GM18502 (cell line): ENCODE measurements at regions not wholly inside any gene's neighbourhood (a gene's known extent, or its start where the extent isn't known, plus 50 kb on each side); places are given as distances from the start of the nearest gene placed in this dataset.

Experiments
- ATAC-seq: cut with Tn5 transposase; IDR thresholded peaks from one replicate; pipeline ENCODE4 v1.9.1; 2021; ENCODE audit warnings: mild to moderate bottlenecking; ENCODE audit not compliant: unreplicated experiment, poor library complexity

- no peak for ATAC-seq
Measured at GRCh38 chr9:73613092-73613701, 461.5 kb downstream of the ANXA1 start.

DNA sequence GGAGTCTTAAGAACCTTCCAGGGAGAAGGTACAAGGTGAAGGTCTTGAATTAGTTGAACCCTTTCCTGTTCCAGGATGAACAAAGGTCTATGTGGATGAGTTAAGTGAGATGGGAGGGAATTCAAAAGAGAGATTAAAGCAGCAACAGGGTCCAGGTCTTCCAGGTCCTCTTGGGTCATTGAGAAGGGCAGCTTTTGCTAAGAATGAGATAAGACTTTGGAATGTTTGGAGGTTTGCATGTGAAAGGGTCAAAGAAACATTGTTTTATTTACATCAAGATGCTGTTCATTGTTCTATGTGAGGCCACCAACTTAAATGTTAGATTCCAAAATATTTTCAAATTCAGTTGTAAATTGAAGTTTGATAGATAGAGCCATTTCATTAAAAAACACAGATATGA is 463.9 kb downstream of the ANXA1 start:
- no peak for ATAC-seq

GRCh38 chr9:73617586-73617985 is 465.9 kb downstream of the ANXA1 start:
- no peak for ATAC-seq

- peak; percentile 83 for ATAC-seq
Measured at GRCh38 chr9:73640971-73641370, 489.3 kb downstream of the ANXA1 start.

DNA sequence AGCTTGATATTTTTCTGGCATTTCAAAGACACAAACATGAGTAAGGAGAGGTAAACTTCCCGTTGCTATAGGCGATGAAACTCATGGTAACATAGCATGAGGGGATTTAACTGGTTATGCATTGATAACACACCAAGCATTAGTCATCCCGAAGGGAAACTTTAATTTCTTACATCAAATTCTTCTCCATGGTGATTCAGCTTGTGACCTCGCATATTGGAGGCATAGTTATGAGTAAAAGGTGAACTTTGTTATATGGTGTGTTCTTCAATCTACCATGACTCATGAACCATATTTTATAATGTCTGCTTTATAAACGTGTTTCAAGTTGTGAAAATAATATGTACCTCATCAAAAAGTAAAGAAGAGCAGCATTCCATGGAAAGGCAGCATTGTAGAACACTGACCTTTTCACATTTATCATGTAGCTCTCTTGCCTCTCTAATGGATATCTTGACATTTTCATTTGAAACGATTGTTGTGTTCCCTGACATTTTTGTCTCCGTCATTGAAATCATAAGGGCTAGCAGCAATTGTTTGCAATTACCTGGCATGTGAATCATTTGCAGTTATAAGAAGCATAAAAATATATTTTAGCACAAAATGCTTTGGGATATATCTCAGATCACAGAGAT is 491.8 kb downstream of the ANXA1 start:
- no peak for ATAC-seq

- no peak for ATAC-seq
Measured at GRCh38 chr9:73647560-73647959, 495.9 kb downstream of the ANXA1 start.

GRCh38 chr9:73649552-73649951 is 497.9 kb downstream of the ANXA1 start:
- no peak for ATAC-seq

DNA sequence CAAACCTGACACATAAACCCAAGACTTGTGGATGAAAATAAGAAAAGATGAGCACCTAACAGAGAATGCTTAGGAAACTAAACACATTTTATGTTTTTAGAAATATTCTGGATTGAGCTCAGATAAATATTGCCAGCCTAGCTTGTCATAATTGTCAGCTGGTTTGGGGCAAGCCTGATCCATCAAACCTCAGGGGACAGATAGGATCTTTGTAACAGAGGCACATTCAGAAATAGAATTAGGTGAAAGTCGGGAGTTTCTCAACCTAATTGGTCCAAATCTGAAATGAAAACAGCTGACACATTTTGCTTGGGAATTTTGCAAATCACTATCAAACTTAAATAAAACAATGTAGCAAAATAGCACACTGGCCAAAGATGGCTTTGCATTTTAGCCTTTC is 503.7 kb downstream of the ANXA1 start:
- ATAC-seq = no peak

DNA sequence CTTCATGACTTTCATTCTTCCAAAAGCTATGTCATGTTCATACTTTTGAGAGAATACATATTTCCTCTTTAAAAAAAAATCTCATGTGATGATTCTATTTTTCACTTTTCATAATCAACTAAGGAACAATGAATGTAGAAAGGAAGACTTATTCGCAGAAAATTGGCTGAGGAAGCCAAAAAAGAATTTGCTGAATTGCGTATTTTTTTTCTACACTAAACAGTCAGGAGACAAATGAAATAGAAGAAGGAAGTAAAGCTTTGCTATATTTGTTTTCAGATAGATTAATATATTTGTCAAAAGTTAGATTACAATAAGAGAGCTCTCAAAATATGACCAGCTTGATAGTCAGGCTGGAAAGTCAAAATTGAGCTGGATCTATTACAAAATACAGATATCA is 504.2 kb downstream of the ANXA1 start:
- no peak for ATAC-seq

DNA sequence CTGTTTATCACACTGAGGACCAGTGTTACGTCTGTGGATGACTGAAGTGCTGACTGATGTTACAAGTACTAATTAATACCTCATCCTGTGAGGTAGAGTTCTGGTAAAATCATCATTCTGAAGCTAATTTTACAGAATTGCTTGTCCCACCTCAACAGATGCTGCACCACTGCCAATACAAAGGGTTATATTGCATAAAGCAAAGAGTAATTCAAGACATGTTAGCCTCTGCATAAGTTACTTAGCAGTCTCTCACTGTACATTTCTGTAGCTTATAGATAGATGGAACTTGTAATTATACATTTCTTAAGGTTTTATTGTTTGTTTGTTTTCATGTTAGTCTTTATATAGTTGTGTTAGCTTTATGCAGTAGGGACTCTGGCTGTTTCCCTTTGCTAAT is 513.6 kb downstream of the ANXA1 start:
- no peak for ATAC-seq

GRCh38 chr9:73667749-73668148 is 516.1 kb downstream of the ANXA1 start:
- ATAC-seq = no peak

GRCh38 chr9:73680831-73681230 is 529.2 kb downstream of the ANXA1 start:
- ATAC-seq = no peak

DNA sequence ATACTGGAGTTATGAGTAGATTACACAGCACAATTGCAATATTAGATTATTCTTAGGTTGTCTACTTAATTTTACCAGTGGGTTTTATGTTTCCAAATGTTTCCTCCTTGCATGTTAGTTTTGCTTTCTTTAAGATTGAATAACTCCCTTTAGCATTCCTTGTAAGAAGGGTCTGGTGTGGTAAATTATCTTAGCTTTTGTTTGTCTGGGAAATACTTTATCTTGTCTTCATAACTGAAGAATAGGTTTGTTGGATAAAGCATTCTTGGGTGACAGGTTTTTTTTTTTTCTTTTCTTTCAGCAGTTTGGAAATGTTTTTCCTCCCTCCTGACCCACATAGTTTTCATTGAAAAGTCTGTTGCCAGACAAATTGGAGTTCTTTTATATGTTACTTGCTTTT is 531.1 kb downstream of the ANXA1 start:
- ATAC-seq = no peak

GRCh38 chr9:73683862-73684591 is 532.4 kb downstream of the ANXA1 start:
- ATAC-seq = peak; percentile 71

DNA sequence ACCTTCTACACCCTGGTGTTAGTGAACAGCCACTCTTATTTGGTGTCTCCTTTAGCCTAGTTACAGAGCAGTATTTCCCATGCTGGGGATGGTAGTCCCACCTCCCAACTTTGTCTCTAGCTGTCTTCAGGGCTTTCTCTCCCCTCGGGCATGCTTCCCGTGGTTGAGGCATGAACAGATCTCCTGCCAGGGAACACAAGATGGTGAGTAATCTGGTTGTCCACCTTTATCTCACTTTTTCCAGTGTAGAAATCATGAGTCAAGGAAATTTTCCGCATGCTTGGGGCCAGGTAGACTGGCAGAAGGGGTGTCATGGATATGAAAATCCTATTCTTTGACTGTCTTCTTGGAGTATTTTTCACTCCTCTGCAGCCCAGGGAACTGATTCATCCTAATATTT is 532.9 kb downstream of the ANXA1 start:
- peak; percentile 17 for ATAC-seq

DNA sequence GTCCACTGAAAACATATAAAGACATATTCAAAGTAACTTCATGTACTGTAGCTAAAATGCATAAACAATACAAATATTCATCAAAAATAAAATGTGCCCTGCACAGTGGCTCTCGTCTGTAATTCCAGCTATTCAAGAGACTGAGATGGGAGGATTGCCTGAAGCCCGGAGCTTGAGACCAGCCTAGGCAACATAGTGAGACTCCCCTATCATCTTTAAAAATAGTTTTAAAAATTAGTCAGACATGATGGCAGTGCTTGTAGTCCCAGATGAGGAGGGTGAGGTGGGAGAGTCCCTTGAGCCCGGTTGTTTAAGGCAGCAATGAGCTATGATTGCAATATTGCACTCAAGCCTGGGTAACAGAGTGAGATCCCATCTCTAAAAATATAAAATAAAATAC is 534.1 kb downstream of the ANXA1 start:
- ATAC-seq = no peak

DNA sequence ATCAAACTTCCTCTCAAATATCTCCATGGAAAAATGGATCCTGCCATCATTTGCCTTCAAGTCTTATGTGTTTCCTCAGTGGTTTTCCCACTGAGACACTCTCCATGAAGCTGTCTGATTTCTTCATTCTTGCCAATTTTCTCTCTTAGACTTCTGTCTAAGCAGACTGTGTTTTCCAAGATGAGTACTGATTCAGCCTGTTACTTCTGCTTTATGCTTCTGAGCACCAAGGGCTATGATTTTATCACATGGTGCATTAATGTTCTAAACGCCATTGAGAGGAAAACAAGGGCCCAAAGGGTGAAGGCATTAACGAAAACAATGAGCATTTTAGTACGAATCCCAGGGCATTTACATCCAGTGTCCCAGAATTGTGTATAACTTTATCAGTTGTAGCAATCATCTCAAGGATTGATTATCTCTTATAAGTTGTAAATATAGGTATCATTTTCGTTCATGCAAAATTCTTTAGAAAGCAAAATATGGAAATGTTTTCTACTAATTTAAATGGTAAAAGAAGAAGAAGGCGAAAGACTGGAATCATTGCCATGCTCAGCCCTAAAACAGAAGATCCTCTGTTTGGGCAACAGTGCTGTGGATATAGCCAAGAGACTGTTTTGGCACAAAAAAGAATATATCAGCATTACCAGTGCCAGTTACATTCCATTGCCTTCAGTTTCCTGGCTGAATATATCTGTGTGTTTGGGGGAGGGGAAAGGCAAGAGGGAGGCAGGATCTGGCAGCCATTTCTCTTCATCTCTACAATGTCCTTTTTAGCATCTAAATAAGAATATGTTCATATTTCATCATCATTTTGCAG is 537.6 kb downstream of the ANXA1 start:
- ATAC-seq = no peak

GRCh38 chr9:73701415-73702057 is 549.9 kb downstream of the ANXA1 start:
- no peak for ATAC-seq

DNA sequence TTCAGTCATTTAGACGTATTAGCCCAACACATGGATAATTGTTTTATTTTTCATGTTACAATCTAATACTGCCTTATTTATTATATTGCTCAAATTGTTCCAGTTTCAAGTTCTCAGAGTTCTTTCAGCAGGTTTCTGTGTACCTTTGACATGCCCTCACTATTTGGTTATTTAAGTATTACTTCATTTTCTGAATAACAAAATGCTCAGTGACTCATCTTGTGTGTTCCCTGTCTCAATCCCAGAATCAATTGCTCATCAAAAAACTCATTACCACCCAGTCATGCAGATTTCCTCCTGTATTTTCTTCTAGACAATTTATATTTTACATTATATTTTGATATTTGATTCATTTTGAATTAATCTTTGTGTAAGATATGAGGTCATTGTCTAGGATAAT is 562.6 kb downstream of the ANXA1 start:
- no peak for ATAC-seq

GRCh38 chr9:73715591-73715990 is 563.9 kb downstream of the ANXA1 start:
- ATAC-seq = no peak
